Mucosa of stomach (tissue), 1 donor: ENCODE measurements at regions not wholly inside any gene's neighbourhood (a gene's known extent, or its start where the extent isn't known, plus 50 kb on each side); places are given as distances from the start of the nearest gene placed in this dataset.

Source experiments
- H3K27me3 ChIP-seq: one replicate; pipeline ENCODE4 v1.7.0; 2013; ENCODE audit warnings: mild to moderate bottlenecking, low read length; ENCODE audit not compliant: control insufficient read depth, insufficient read depth
- H3K36me3 ChIP-seq: one replicate; pipeline ENCODE4 v1.7.0; 2013; ENCODE audit warnings: low read length; ENCODE audit not compliant: control insufficient read depth, insufficient read depth
- H3K4me1 ChIP-seq: one replicate; pipeline ENCODE4 v1.7.0; 2013; ENCODE audit warnings: mild to moderate bottlenecking, low read length; ENCODE audit not compliant: control insufficient read depth, insufficient read depth
- H3K4me3 ChIP-seq: one replicate; pipeline ENCODE4 v1.7.0; 2013; ENCODE audit warnings: low read length
- H3K9ac ChIP-seq: one replicate; pipeline ENCODE4 v1.7.0; 2013; ENCODE audit warnings: mild to moderate bottlenecking, low read length, moderate library complexity
- H3K9me3 ChIP-seq: one replicate; pipeline ENCODE4 v1.7.0; 2013; ENCODE audit warnings: mild to moderate bottlenecking, low read length, moderate library complexity; ENCODE audit not compliant: control insufficient read depth
- donor health status: Pancreatic carcinoma.

- Histone ChIP-seq H3K9ac (no peak overlapping the region), H3K36me3 (no peaks in the 10 kb centered on the region), H3K4me1 (no peaks in the 10 kb centered on the region), H3K27me3 (no peaks in the 10 kb centered on the region), H3K9me3 (no peaks in the 10 kb centered on the region), H3K4me3 (no peak overlapping the region)
Measured at GRCh38 chr1:209455145-209455544, 128.4 kb upstream of the CAMK1G start.

- Histone ChIP-seq H3K4me3 (no peak overlapping the region), H3K9ac (no peak overlapping the region), H3K27me3 (no peaks in the 10 kb centered on the region)
Measured at GRCh38 chr1:209455661-209456358, 127.7 kb upstream of the CAMK1G start.

GRCh38 chr1:209456878-209457277 is 126.6 kb upstream of the CAMK1G start:
- Histone ChIP-seq H3K36me3 (no peaks in the 10 kb centered on the region), H3K27me3 (no peaks in the 10 kb centered on the region), H3K9me3 (no peaks in the 10 kb centered on the region), H3K9ac (no peak overlapping the region), H3K4me1 (no peaks in the 10 kb centered on the region), H3K4me3 (no peak overlapping the region)

More at GRCh38 chr1:209455661-209456358, 127.7 kb upstream of the CAMK1G start:
- no peaks in the 10 kb centered on the region for H3K9me3 ChIP-seq
- no peaks in the 10 kb centered on the region for H3K4me1 ChIP-seq
- H3K36me3 ChIP-seq = no peaks in the 10 kb centered on the region

- no peak overlapping the region for H3K4me3 ChIP-seq
- no peaks in the 10 kb centered on the region for H3K36me3 ChIP-seq
- H3K9me3 ChIP-seq = no peaks in the 10 kb centered on the region
- H3K27me3 ChIP-seq = no peaks in the 10 kb centered on the region
- no peak overlapping the region for H3K9ac ChIP-seq
- H3K4me1 ChIP-seq = no peaks in the 10 kb centered on the region
Measured at GRCh38 chr1:209457401-209458125, 126.0 kb upstream of the CAMK1G start.

- no peaks in the 10 kb centered on the region for H3K36me3 ChIP-seq
- H3K9me3 ChIP-seq = no peaks in the 10 kb centered on the region
- H3K4me3 ChIP-seq = no peak overlapping the region
- H3K9ac ChIP-seq = no peak overlapping the region
- H3K27me3 ChIP-seq = no peaks in the 10 kb centered on the region
- no peaks in the 10 kb centered on the region for H3K4me1 ChIP-seq
Measured at GRCh38 chr1:209458921-209459320, 124.6 kb upstream of the CAMK1G start.

GRCh38 chr1:209461168-209461567 is 122.3 kb upstream of the CAMK1G start:
- no peak overlapping the region for H3K9ac ChIP-seq

GRCh38 chr1:209462433-209462832 is 121.1 kb upstream of the CAMK1G start:
- Histone ChIP-seq H3K4me1 (no peaks in the 10 kb centered on the region), H3K9ac (no peak overlapping the region), H3K9me3 (no peaks in the 10 kb centered on the region), H3K27me3 (no peaks in the 10 kb centered on the region), H3K36me3 (no peaks in the 10 kb centered on the region), H3K4me3 (no peak overlapping the region)

More at GRCh38 chr1:209461168-209461567, 122.3 kb upstream of the CAMK1G start:
- Histone ChIP-seq H3K4me1 (no peaks in the 10 kb centered on the region), H3K36me3 (no peaks in the 10 kb centered on the region), H3K27me3 (no peaks in the 10 kb centered on the region), H3K4me3 (no peak overlapping the region), H3K9me3 (no peaks in the 10 kb centered on the region)

GRCh38 chr1:209463441-209463840 is 120.1 kb upstream of the CAMK1G start:
- H3K9ac ChIP-seq = no peak overlapping the region
- H3K4me3 ChIP-seq = no peak overlapping the region
- no peaks in the 10 kb centered on the region for H3K36me3 ChIP-seq

GRCh38 chr1:209473025-209473424 is 110.5 kb upstream of the CAMK1G start:
- H3K9me3 ChIP-seq = no peaks in the 10 kb centered on the region
- no peak overlapping the region for H3K4me3 ChIP-seq
- H3K27me3 ChIP-seq = no peaks in the 10 kb centered on the region
- H3K36me3 ChIP-seq = no peaks in the 10 kb centered on the region
- H3K4me1 ChIP-seq = no peaks in the 10 kb centered on the region
- no peak overlapping the region for H3K9ac ChIP-seq

More at GRCh38 chr1:209463441-209463840, 120.1 kb upstream of the CAMK1G start:
- no peaks in the 10 kb centered on the region for H3K27me3 ChIP-seq
- H3K9me3 ChIP-seq = no peaks in the 10 kb centered on the region
- H3K4me1 ChIP-seq = no peaks in the 10 kb centered on the region

GRCh38 chr1:209480345-209480744 is 103.2 kb upstream of the CAMK1G start:
- Histone ChIP-seq H3K36me3 (no peaks in the 10 kb centered on the region), H3K4me1 (no peaks in the 10 kb centered on the region), H3K27me3 (no peaks in the 10 kb centered on the region), H3K9ac (no peak overlapping the region), H3K9me3 (no peaks in the 10 kb centered on the region), H3K4me3 (no peak overlapping the region)

- no peak overlapping the region for H3K9ac ChIP-seq
- H3K9me3 ChIP-seq = no peaks in the 10 kb centered on the region
- H3K36me3 ChIP-seq = no peaks in the 10 kb centered on the region
- no peaks in the 10 kb centered on the region for H3K4me1 ChIP-seq
- no peak overlapping the region for H3K4me3 ChIP-seq
- no peaks in the 10 kb centered on the region for H3K27me3 ChIP-seq
Measured at GRCh38 chr1:209483691-209484090, 99.8 kb upstream of the CAMK1G start.

GRCh38 chr1:209484429-209484828 is 99.1 kb upstream of the CAMK1G start:
- no peaks in the 10 kb centered on the region for H3K9me3 ChIP-seq
- H3K4me3 ChIP-seq = no peak overlapping the region
- H3K36me3 ChIP-seq = no peaks in the 10 kb centered on the region
- H3K4me1 ChIP-seq = no peaks in the 10 kb centered on the region
- H3K9ac ChIP-seq = no peak overlapping the region
- H3K27me3 ChIP-seq = no peaks in the 10 kb centered on the region
